ENCODE measurements at regions not wholly inside any gene's neighbourhood (a gene's known extent, or its start where the extent isn't known, plus 50 kb on each side); places are given as distances from the start of the nearest gene placed in this dataset.

GRCh38 chr18:22494771-22495170, 77.1 kb upstream of the CTAGE1 start:
- H3K4me1 ChIP-seq: no peaks in the 10 kb centered on the region
- peak overlapping the region in 1 of 2 donors; percentile 33 for H3K27ac ChIP-seq
- no peaks in the 10 kb centered on the region for H3K9me3 ChIP-seq
- no peak for TF ChIP-seq CTCF (IDR thresholded peaks at IDR 0.05)
- DNase-seq (no peak), ATAC-seq (peak; percentile 44)
- no peak overlapping the region for H3K4me3 ChIP-seq
- intact Hi-C loops (cut with DNase I): loop anchor here in 1 of 2 donors (10.0 kb wide), 1 partner anchor 50 kb away; no protein-coding TSS in a partner anchor
- H3K27me3 ChIP-seq: no peaks in the 10 kb centered on the region
- no peaks in the 10 kb centered on the region for H3K36me3 ChIP-seq

DNA sequence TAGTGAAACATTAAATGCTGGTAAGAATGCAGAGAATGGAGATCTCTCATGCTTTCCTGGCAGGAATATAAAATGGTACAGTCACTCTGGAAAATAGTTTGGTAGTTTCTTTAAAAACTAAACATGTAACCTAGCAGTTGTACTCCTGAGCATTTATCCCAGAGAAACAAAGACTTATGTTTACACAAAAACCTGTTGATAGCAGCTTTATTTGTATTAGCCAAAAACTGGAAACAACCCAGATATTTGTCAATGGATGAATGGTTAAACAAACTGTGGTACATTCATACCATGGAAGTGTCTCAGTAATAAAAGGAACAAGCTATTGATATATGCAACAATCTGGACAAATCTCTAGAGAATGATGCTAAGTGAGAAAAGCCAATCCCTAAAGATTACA, 81.7 kb upstream of the CTAGE1 start:
- ATAC-seq: no peak

GRCh38 chr18:22503803-22504202, 86.1 kb upstream of the CTAGE1 start:
- Histone ChIP-seq H3K36me3 (no peaks in the 10 kb centered on the region), H3K27ac (peak overlapping the region in 1 of 2 donors; percentile 40), H3K4me3 (no peak overlapping the region), H3K4me1 (peaks cover 3 to 7% of the 10 kb centered on the region in 2 donors), H3K9me3 (no peaks in the 10 kb centered on the region), H3K27me3 (no peaks in the 10 kb centered on the region)
- ATAC-seq: peak; percentile 69
- no peak for TF ChIP-seq CTCF (IDR thresholded peaks at IDR 0.05)
- intact Hi-C loops (cut with DNase I): no loop called here
- peak in 2 of 4 donors; percentile 91 to 94 for DNase-seq

More for the DNA sequence above, 81.7 kb upstream of the CTAGE1 start:
- Histone ChIP-seq H3K27ac (no peak overlapping the region), H3K36me3 (no peaks in the 10 kb centered on the region), H3K27me3 (no peaks in the 10 kb centered on the region), H3K4me3 (no peak overlapping the region), H3K4me1 (peaks cover 1 to 3% of the 10 kb centered on the region in 2 donors), H3K9me3 (no peaks in the 10 kb centered on the region)
- TF ChIP-seq CTCF (IDR thresholded peaks at IDR 0.05): no peak
- DNase-seq: no peak
- intact Hi-C loops (cut with DNase I): loop anchor here in 1 of 2 donors (10.0 kb wide), 1 partner anchor 45 kb away; no protein-coding TSS in a partner anchor

DNA sequence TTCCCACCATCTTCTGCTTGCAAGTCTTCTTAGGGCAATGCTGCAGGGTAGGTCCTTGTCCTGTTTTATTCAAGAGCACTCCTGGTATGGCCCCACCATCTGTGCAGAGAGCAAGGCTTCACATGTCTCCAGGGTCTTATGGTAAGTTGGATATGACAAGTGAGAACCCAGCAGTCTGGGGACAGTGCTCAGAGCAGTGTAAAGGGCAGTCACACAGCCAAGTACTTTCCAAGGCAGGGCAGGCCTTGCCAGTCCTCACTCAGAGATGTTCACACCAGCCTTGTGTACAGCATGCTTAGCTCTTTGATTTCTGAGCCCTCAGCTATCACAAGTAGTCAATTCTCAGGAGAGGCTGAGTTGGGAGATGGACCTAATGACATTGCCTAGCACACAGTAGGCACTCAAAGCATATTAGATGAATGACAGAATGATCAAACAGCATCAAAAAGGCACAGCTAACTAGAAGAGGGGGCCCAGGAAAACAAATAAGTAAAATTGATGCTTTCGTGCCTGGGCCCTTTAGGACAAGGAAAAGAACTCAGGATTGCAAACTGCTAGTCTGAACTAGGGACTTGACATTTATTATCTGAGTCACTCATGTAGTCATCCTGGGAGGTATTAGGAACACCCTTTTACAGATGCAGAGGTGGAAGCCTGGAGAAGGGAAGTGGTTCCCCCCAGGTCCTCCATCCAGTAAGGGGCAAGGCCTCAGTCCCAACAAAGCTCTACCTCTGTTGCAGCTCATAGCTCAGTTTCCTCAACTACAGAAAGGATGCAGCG, 86.7 kb upstream of the CTAGE1 start:
- Histone ChIP-seq H3K9me3 (no peaks in the 10 kb centered on the region), H3K36me3 (no peaks in the 10 kb centered on the region), H3K4me3 (no peak overlapping the region), H3K27me3 (no peaks in the 10 kb centered on the region), H3K4me1 (peaks cover 3 to 7% of the 10 kb centered on the region in 2 donors), H3K27ac (peak overlapping the region; percentile 40 to 43)
- ATAC-seq (peak; percentile 56), DNase-seq (no peak)
- no peak for TF ChIP-seq CTCF (IDR thresholded peaks at IDR 0.05)
- intact Hi-C loops (cut with DNase I): no loop called here

DNA sequence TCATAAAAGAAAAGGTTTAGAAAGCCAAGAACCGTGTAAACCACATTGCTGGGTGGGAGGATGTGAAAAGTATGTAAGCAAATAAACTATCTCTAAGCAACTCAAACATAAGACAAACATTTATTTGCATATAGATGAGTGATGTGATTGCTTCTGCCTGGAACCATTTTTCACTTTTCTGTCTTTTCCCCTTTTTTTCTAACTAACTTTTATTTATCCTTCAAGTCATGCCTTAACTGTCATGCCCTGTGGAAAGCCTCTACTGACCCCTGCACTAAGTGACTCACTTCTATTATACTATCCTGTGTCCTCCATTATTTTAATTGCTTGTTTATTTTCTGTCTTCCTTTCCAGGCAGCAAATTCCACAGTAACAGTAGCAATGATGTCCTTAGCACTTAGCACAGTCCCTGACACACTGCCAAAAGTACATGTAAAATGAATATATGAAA, 87.5 kb upstream of the CTAGE1 start:
- peak overlapping the region; percentile 40 to 43 for H3K27ac ChIP-seq
- intact Hi-C loops (cut with DNase I): no loop called here

More for the DNA sequence above, 87.5 kb upstream of the CTAGE1 start:
- Histone ChIP-seq H3K4me3 (no peak overlapping the region), H3K4me1 (peaks cover 3 to 7% of the 10 kb centered on the region in 2 donors), H3K36me3 (no peaks in the 10 kb centered on the region), H3K9me3 (no peaks in the 10 kb centered on the region), H3K27me3 (no peaks in the 10 kb centered on the region)
- peak; percentile 57 for ATAC-seq
- TF ChIP-seq CTCF (IDR thresholded peaks at IDR 0.05): no peak
- peak in 2 of 4 donors; percentile 35 to 46 for DNase-seq
